HG03439 (cell line): ENCODE measurements at regions not wholly inside any gene's neighbourhood (a gene's known extent, or its start where the extent isn't known, plus 50 kb on each side); places are given as distances from the start of the nearest gene placed in this dataset.

Source experiments
- ATAC-seq: cut with Tn5 transposase; IDR thresholded peaks from one replicate; pipeline ENCODE4 v1.9.1; 2021; ENCODE audit warnings: mild to moderate bottlenecking, moderate library complexity; ENCODE audit not compliant: unreplicated experiment

DNA sequence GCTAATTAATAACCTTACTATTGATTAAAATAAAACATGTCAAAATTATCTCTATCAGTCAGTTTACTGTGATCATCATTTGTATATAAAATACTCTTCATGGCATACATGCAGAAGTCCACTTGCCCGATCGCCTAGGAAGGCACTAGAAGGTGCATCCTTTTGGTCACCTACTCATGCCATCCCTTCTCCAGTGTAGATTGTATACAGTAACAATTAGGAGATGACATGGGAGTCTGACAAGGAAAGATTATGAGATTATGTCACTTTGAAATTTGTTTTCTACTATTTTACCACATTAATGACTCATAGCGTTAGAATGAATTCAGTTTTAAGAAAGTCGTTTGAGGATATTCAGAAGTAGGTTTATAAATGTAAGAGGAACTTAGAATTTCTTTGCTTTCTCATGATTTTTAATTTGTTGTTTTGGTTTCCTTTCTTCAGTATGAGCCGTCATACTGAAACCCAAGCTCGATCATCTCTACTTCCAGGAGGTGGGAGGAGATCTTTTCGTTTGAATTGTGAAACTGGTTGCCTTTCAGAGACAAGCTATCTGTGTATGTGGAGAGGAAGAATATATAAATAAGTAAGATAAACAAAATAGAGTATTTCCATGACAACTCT lies 51.1 kb upstream of the UNC5C start:
- ATAC-seq: peak; percentile 60
